BE2C (cell line): ENCODE measurements at regions not wholly inside any gene's neighbourhood (a gene's known extent, or its start where the extent isn't known, plus 50 kb on each side); places are given as distances from the start of the nearest gene placed in this dataset.

Source experiments
- DNase-seq: peaks from one replicate; pipeline ENCODE4 v3.0.0-alpha.2; 2020
- H3K27me3 ChIP-seq: fragments of 250-450 bp; sonication (Bioruptor Pico); 2 replicates; pipeline ENCODE4 v1.5.1; 2020; ENCODE audit warnings: mild to moderate bottlenecking
- H3K36me3 ChIP-seq: fragments of 250-450 bp; sonication (Bioruptor Pico); 2 replicates; pipeline ENCODE4 v1.5.1; 2020; ENCODE audit warnings: mild to moderate bottlenecking
- H3K4me1 ChIP-seq: fragments of 250-450 bp; sonication (Bioruptor Pico); 2 replicates; pipeline ENCODE4 v1.5.1; 2020
- H3K4me3 ChIP-seq: 2 replicates; pipeline ENCODE4 v1.5.1; 2011; ENCODE audit warnings: low read depth, low read length
- H3K9me3 ChIP-seq: fragments of 250-450 bp; sonication (Bioruptor Pico); 2 replicates; pipeline ENCODE4 v1.5.1; 2020
- CTCF ChIP-seq: IDR thresholded peaks from 2 replicates; pipeline ENCODE4 v1.5.1; 2012; ENCODE audit warnings: mild to moderate bottlenecking, low read depth, low read length

- no peaks in the 10 kb centered on the region for H3K27me3 ChIP-seq
- H3K4me1 ChIP-seq, result no peaks in the 10 kb centered on the region
- no peak for DNase-seq
- H3K36me3 ChIP-seq, result no peaks in the 10 kb centered on the region
- no peak overlapping the region for H3K4me3 ChIP-seq
- H3K9me3 ChIP-seq, result no peaks in the 10 kb centered on the region
- no peak for TF ChIP-seq CTCF
These were observed 65.9 kb upstream of the RGPD4 start for GRCh38 chr2:107760620-107761364.

DNA sequence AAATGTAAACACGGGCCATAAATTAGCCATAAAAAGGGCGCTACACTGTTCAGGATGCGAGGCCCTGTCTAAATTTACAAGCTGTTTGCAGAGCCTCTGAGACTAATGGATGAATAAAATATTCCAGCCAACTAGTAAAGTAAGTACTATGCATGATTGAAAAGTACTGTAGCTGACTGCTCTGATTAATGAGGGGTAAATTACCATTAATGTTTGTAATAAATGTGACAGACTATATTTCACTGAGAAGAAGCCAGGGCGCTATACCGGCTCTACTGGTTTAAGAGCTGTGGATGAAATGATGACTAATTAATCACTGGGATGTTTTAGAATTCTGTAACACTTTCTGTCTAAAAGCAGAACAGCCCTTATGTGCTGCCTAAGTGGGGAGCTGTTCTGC is 54.3 kb upstream of the RGPD4 start:
- H3K9me3 ChIP-seq, result no peaks in the 10 kb centered on the region
- H3K27me3 ChIP-seq, result no peaks in the 10 kb centered on the region
- H3K4me3 ChIP-seq, result no peak overlapping the region
- no peak for TF ChIP-seq CTCF
- no peaks in the 10 kb centered on the region for H3K4me1 ChIP-seq
- no peaks in the 10 kb centered on the region for H3K36me3 ChIP-seq
- DNase-seq, result no peak

GRCh38 chr2:107775211-107775610 is 51.5 kb upstream of the RGPD4 start:
- no peaks in the 10 kb centered on the region for H3K27me3 ChIP-seq
- DNase-seq, result no peak
- H3K36me3 ChIP-seq, result no peaks in the 10 kb centered on the region
- H3K4me1 ChIP-seq, result no peaks in the 10 kb centered on the region
- TF ChIP-seq CTCF, result no peak
- H3K9me3 ChIP-seq, result no peaks in the 10 kb centered on the region
- no peak overlapping the region for H3K4me3 ChIP-seq

GRCh38 chr2:107775791-107776190 is 50.9 kb upstream of the RGPD4 start:
- no peak for DNase-seq
- no peak for TF ChIP-seq CTCF
- H3K4me1 ChIP-seq, result no peaks in the 10 kb centered on the region
- H3K27me3 ChIP-seq, result no peaks in the 10 kb centered on the region
- no peaks in the 10 kb centered on the region for H3K36me3 ChIP-seq
- no peaks in the 10 kb centered on the region for H3K9me3 ChIP-seq
- no peak overlapping the region for H3K4me3 ChIP-seq

GRCh38 chr2:107776362-107776761 is 50.3 kb upstream of the RGPD4 start:
- Histone ChIP-seq H3K4me1 (no peaks in the 10 kb centered on the region), H3K27me3 (no peaks in the 10 kb centered on the region), H3K4me3 (no peak overlapping the region), H3K9me3 (no peaks in the 10 kb centered on the region), H3K36me3 (no peaks in the 10 kb centered on the region)
- no peak for DNase-seq
- TF ChIP-seq CTCF, result no peak
